22Rv1 (cell line): ENCODE measurements at regions not wholly inside any gene's neighbourhood (a gene's known extent, or its start where the extent isn't known, plus 50 kb on each side); places are given as distances from the start of the nearest gene placed in this dataset.

Experiments
- ZFX ChIP-seq: fragments of 450-650 bp; IDR thresholded peaks from 2 replicates; pipeline ENCODE4 v1.6.1; 2017; ENCODE audit warnings: antibody characterized with exemption, borderline replicate concordance
- TF ChIP-seq, protein P1 (sequence below): fragments of 450-650 bp; IDR thresholded peaks from 2 replicates; pipeline ENCODE4 v1.5.1; 2017; ENCODE audit warnings: mild to moderate bottlenecking

DNA sequence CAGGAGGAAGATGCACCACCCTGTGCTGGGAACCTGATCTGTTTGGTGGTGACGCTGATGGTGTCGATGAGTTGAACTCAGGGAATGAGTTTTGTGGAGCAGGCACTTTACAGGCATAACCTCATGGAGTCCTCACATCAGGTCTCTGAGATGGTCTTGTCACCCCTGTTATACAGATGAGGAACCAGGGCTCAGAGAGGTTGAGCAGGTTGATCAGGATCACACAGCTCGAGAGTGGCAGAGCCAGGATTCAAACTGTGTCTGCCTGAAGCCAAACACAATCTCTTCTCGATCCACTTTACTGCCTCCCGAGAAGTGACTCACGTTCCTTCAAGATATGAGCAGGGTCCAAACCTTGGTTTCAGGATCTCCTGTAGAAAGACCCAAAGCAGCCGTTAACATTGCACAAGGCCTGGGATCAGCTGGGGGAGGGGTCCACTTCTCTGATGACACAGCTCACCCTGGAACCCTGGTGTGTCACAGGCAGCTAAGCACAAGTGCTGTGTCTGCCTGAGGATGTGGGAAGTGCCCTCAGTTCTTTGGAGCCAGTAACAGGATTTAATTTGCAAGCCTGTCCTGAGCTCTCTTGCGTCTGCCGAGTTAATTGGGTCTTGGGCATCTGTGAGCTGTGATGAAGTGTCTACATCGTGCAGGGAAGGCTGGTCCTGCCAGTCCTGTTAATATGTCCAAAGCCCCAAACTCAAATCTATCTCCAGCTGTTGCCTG lies 65.4 kb upstream of the STUM start:
- TF ChIP-seq, protein P1, sequence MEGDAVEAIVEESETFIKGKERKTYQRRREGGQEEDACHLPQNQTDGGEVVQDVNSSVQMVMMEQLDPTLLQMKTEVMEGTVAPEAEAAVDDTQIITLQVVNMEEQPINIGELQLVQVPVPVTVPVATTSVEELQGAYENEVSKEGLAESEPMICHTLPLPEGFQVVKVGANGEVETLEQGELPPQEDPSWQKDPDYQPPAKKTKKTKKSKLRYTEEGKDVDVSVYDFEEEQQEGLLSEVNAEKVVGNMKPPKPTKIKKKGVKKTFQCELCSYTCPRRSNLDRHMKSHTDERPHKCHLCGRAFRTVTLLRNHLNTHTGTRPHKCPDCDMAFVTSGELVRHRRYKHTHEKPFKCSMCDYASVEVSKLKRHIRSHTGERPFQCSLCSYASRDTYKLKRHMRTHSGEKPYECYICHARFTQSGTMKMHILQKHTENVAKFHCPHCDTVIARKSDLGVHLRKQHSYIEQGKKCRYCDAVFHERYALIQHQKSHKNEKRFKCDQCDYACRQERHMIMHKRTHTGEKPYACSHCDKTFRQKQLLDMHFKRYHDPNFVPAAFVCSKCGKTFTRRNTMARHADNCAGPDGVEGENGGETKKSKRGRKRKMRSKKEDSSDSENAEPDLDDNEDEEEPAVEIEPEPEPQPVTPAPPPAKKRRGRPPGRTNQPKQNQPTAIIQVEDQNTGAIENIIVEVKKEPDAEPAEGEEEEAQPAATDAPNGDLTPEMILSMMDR = no peak
- TF ChIP-seq ZFX = no peak
